Activated CD4-positive, alpha-beta T cell treated with anti-CD3 and anti-CD28 coated beads for 24 hours (primary cell): ENCODE measurements at regions not wholly inside any gene's neighbourhood (a gene's known extent, or its start where the extent isn't known, plus 50 kb on each side); places are given as distances from the start of the nearest gene placed in this dataset.
"Not testable (repeated sequence)": the region's sequence is repeated elsewhere in the genome, so short reads cannot be mapped to it uniquely, and the experiment has no call there.

Experiments
- DNase-seq, 2 donors: peaks; one replicate each; pipeline ENCODE4 v3.0.0-alpha.2; 2020; ENCODE audit warnings: low read depth in 2 of 2

GRCh38 chr2:175686002-175686401, 316.1 kb downstream of the LNPK start:
- no peak for DNase-seq

- no peak for DNase-seq
Observed at GRCh38 chr2:175684466-175684865, 317.6 kb downstream of the LNPK start.

GRCh38 chr2:175679728-175680127, 322.3 kb downstream of the LNPK start:
- DNase-seq = no peak

GRCh38 chr2:175679231-175679630, 322.8 kb downstream of the LNPK start:
- DNase-seq = no peak

- DNase-seq = no peak
Observed at GRCh38 chr2:175677880-175678279, 324.2 kb downstream of the LNPK start.

- DNase-seq = no peak
Observed at GRCh38 chr2:175676813-175677212, 325.3 kb downstream of the LNPK start.

- not testable (repeated sequence) for DNase-seq
Observed at GRCh38 chr2:175668804-175669203, 333.3 kb downstream of the LNPK start.

GRCh38 chr2:175662335-175662734, 339.7 kb downstream of the LNPK start:
- no peak for DNase-seq

GRCh38 chr2:175648577-175649063, 353.4 kb downstream of the LNPK start:
- DNase-seq = no peak

GRCh38 chr2:175647058-175647457, 355.0 kb downstream of the LNPK start:
- DNase-seq = no peak

- DNase-seq = no peak
Observed at GRCh38 chr2:175640655-175641054, 361.4 kb downstream of the LNPK start.

GRCh38 chr2:175633227-175633626, 368.8 kb downstream of the LNPK start:
- no peak for DNase-seq

- no peak for DNase-seq
Observed at GRCh38 chr2:175631245-175631623, 370.8 kb downstream of the LNPK start.

GRCh38 chr2:175630280-175631244, 371.5 kb downstream of the LNPK start:
- DNase-seq = no peak

- no peak for DNase-seq
Observed at GRCh38 chr2:175628243-175628642, 373.8 kb downstream of the LNPK start.

GRCh38 chr2:175627405-175627804, 374.7 kb downstream of the LNPK start:
- DNase-seq = no peak

- no peak for DNase-seq
Observed at GRCh38 chr2:175626796-175627195, 375.3 kb downstream of the LNPK start.

GRCh38 chr2:175624785-175625184, 377.3 kb downstream of the LNPK start:
- DNase-seq = no peak

GRCh38 chr2:175624211-175624761, 377.8 kb downstream of the LNPK start:
- DNase-seq = no peak

- no peak for DNase-seq
Observed at GRCh38 chr2:175621821-175622220, 380.2 kb downstream of the LNPK start.

- DNase-seq = no peak
Observed at GRCh38 chr2:175620106-175620505, 382.0 kb downstream of the LNPK start.

GRCh38 chr2:175619179-175620045, 382.7 kb downstream of the LNPK start:
- DNase-seq = no peak
